ENCODE measurements at regions not wholly inside any gene's neighbourhood (a gene's known extent, or its start where the extent isn't known, plus 50 kb on each side); places are given as distances from the start of the nearest gene placed in this dataset.

- TF ChIP-seq, protein P1, sequence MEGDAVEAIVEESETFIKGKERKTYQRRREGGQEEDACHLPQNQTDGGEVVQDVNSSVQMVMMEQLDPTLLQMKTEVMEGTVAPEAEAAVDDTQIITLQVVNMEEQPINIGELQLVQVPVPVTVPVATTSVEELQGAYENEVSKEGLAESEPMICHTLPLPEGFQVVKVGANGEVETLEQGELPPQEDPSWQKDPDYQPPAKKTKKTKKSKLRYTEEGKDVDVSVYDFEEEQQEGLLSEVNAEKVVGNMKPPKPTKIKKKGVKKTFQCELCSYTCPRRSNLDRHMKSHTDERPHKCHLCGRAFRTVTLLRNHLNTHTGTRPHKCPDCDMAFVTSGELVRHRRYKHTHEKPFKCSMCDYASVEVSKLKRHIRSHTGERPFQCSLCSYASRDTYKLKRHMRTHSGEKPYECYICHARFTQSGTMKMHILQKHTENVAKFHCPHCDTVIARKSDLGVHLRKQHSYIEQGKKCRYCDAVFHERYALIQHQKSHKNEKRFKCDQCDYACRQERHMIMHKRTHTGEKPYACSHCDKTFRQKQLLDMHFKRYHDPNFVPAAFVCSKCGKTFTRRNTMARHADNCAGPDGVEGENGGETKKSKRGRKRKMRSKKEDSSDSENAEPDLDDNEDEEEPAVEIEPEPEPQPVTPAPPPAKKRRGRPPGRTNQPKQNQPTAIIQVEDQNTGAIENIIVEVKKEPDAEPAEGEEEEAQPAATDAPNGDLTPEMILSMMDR (IDR thresholded peaks at IDR 0.05): no peak
- TF ChIP-seq POLR2A (IDR thresholded peaks at IDR 0.05; ENCODE audit: low read depth): no peak
These were observed 175.2 kb upstream of the CPEB2 start for GRCh38 chr4:14827111-14827510.

Data from esophagus muscularis mucosa (tissue), 3 donors.